Loucy (cell line): ENCODE measurements at regions not wholly inside any gene's neighbourhood (a gene's known extent, or its start where the extent isn't known, plus 50 kb on each side); places are given as distances from the start of the nearest gene placed in this dataset.

ENCODE experiments used
- H2AFZ ChIP-seq: fragments of 200-600 bp; sonication (generic); 2 replicates; pipeline ENCODE4 v1.6.0; 2016; ENCODE audit warnings: antibody characterized with exemption, mild to moderate bottlenecking, low read length, moderate library complexity
- H3F3A ChIP-seq: fragments of 200-600 bp; 2 replicates; pipeline ENCODE4 v1.6.0; 2016; ENCODE audit warnings: antibody characterized with exemption, low read depth, mild to moderate bottlenecking
- H3K27me3 ChIP-seq: fragments of 200-600 bp; sonication (generic); 2 replicates; pipeline ENCODE4 v1.6.1; 2014; ENCODE audit warnings: low read length, mild to moderate bottlenecking; ENCODE audit not compliant: insufficient read depth, poor library complexity, severe bottlenecking
- H3K36me3 ChIP-seq: fragments of 200-600 bp; sonication (generic); 2 replicates; pipeline ENCODE4 v1.6.1; 2016; ENCODE audit warnings: low read length; ENCODE audit not compliant: insufficient read depth
- H3K4me1 ChIP-seq: fragments of 200-600 bp; sonication (generic); 2 replicates; pipeline ENCODE4 v1.5.1; 2014; ENCODE audit warnings: low read length, mild to moderate bottlenecking; ENCODE audit not compliant: insufficient read depth, poor library complexity, severe bottlenecking
- H3K4me2 ChIP-seq: fragments of 200-600 bp; sonication (generic); 2 replicates; pipeline ENCODE4 v1.6.0; 2014; ENCODE audit warnings: antibody characterized with exemption, low read length, low read depth, mild to moderate bottlenecking; ENCODE audit not compliant: poor library complexity, severe bottlenecking
- H3K4me3 ChIP-seq: fragments of 200-600 bp; sonication (generic); 2 replicates; pipeline ENCODE4 v1.5.1; 2014; ENCODE audit warnings: low read length, mild to moderate bottlenecking, mixed read lengths; ENCODE audit not compliant: poor library complexity, severe bottlenecking
- H3K79me2 ChIP-seq: fragments of 200-600 bp; sonication (generic); 2 replicates; pipeline ENCODE4 v1.6.1; 2014; ENCODE audit warnings: low read length; ENCODE audit not compliant: insufficient read depth
- H3K9ac ChIP-seq: fragments of 200-600 bp; sonication (generic); 2 replicates; pipeline ENCODE4 v1.6.0; 2014; ENCODE audit warnings: mild to moderate bottlenecking, low read depth, low read length, moderate library complexity; ENCODE audit not compliant: poor library complexity, severe bottlenecking
- H3K9me2 ChIP-seq: fragments of 200-600 bp; sonication (generic); replicated peaks from 2 replicates; pipeline ENCODE4 v1.6.1; 2016; ENCODE audit warnings: low read depth, low read length, mixed read lengths
- H3K9me3 ChIP-seq: fragments of 200-600 bp; sonication (generic); 2 replicates; pipeline ENCODE4 v1.6.1; 2014; ENCODE audit warnings: mild to moderate bottlenecking, antibody characterized with exemption, low read length, low read depth; ENCODE audit not compliant: insufficient read depth
- H4K20me1 ChIP-seq: fragments of 200-600 bp; sonication (generic); 2 replicates; pipeline ENCODE4 v1.6.0; 2014; ENCODE audit warnings: antibody characterized with exemption, low read length, mild to moderate bottlenecking; ENCODE audit not compliant: insufficient read depth, poor library complexity, severe bottlenecking
- EZH2phosphoT487 ChIP-seq: fragments of 200-600 bp; IDR thresholded peaks from 2 replicates; pipeline ENCODE4 v1.6.1; 2018; ENCODE audit warnings: antibody characterized with exemption, mild to moderate bottlenecking, moderate library complexity, borderline replicate concordance
- TF ChIP-seq, protein P1 (sequence below): fragments of 200-600 bp; sonication (generic); conservative IDR thresholded peaks from 2 replicates; pipeline ENCODE4 v1.5.1; 2014; ENCODE audit warnings: mild to moderate bottlenecking, antibody characterized with exemption, low read length

DNA sequence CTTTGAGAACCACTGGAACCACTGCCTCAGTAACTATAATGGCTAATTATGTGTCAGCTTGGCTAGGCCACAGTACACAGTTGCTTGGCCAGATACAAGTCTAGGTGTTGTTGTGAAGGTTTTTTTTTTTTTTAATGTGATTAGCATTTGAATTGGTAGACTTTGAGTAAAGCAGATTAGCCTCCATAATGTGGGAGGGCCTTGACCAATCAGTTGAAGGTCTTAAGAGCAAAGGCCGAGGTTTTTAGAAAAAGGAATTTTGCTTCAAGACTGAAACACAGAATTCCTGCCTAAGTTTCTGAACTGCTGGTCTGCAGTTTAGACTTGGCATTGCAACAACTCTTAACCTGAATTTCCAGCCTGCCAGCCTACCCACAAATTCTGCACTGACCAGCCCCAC lies 451.6 kb upstream of the AZI2 start:
- Histone ChIP-seq H3K9me3 (no peaks in the 10 kb centered on the region), H3K4me1 (peaks cover 8% of the 10 kb centered on the region), H3K27me3 (no peaks in the 10 kb centered on the region), H3K9me2 (no peaks in the 10 kb centered on the region), H2AFZ (no peak overlapping the region), H3K79me2 (no peaks in the 10 kb centered on the region), H3K4me3 (no peak overlapping the region), H3F3A (no peaks in the 10 kb centered on the region), H4K20me1 (no peaks in the 10 kb centered on the region), H3K4me2 (no peak overlapping the region), H3K36me3 (no peaks in the 10 kb centered on the region), H3K9ac (no peak overlapping the region)
- TF ChIP-seq, protein P1, sequence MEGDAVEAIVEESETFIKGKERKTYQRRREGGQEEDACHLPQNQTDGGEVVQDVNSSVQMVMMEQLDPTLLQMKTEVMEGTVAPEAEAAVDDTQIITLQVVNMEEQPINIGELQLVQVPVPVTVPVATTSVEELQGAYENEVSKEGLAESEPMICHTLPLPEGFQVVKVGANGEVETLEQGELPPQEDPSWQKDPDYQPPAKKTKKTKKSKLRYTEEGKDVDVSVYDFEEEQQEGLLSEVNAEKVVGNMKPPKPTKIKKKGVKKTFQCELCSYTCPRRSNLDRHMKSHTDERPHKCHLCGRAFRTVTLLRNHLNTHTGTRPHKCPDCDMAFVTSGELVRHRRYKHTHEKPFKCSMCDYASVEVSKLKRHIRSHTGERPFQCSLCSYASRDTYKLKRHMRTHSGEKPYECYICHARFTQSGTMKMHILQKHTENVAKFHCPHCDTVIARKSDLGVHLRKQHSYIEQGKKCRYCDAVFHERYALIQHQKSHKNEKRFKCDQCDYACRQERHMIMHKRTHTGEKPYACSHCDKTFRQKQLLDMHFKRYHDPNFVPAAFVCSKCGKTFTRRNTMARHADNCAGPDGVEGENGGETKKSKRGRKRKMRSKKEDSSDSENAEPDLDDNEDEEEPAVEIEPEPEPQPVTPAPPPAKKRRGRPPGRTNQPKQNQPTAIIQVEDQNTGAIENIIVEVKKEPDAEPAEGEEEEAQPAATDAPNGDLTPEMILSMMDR = no peak
- TF ChIP-seq EZH2phosphoT487 = no peak

DNA sequence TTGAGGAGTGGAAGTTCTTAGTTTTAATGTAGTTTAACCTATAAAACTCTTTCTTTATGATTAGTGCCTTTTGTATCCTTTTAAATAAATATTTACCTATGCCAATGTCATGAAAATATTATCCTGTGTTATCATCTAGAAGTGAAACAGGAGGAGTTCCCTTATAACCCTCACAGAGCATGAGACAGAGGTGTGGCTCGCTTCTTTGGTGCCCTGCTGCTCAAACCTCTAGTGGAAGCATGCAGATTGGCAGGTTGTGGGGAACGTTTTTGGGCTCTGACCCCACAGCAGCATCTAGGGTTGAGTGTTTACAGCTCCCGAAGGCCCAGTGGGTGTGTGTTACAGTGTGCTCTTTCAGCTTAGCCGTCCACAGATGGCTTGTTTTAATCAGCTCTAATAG lies 459.4 kb upstream of the AZI2 start:
- Histone ChIP-seq H3F3A (no peaks in the 10 kb centered on the region), H3K36me3 (no peaks in the 10 kb centered on the region), H4K20me1 (no peaks in the 10 kb centered on the region), H3K4me1 (peaks cover 27% of the 10 kb centered on the region), H3K9ac (no peak overlapping the region), H3K4me3 (no peak overlapping the region), H2AFZ (no peak overlapping the region), H3K4me2 (peak overlapping the region; percentile 8), H3K9me2 (no peaks in the 10 kb centered on the region), H3K79me2 (no peaks in the 10 kb centered on the region), H3K9me3 (no peaks in the 10 kb centered on the region), H3K27me3 (no peaks in the 10 kb centered on the region)
- TF ChIP-seq, protein P1 = no peak
- no peak for TF ChIP-seq EZH2phosphoT487

DNA sequence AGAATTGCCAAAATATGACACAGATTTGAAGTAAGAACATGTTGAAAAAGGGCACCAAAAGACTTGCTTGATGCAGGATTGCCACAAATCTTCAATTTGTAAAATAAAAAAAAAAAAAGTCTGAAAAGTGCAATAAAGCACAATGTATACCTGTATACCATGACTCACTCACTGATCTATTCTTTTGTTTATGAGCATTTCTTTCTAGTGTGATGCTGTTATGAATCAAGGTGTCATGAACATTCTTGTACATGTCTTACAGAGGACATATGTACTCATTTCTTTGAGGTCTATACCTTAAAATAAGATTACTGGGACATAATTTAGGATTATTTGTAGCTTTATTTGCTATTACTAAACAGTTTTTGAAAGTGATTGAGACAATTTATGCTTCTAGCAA lies 464.9 kb upstream of the RBMS3 start:
- TF ChIP-seq, protein P1 = no peak
- TF ChIP-seq EZH2phosphoT487 = no peak
- Histone ChIP-seq H4K20me1 (no peaks in the 10 kb centered on the region), H3K9me3 (no peaks in the 10 kb centered on the region; the same call in 1 of the 2 replicates), H3K4me3 (no peak overlapping the region), H2AFZ (no peak overlapping the region), H3K79me2 (no peaks in the 10 kb centered on the region), H3K4me2 (no peak overlapping the region), H3K36me3 (no peaks in the 10 kb centered on the region), H3F3A (no peaks in the 10 kb centered on the region), H3K27me3 (no peaks in the 10 kb centered on the region), H3K9me2 (no peaks in the 10 kb centered on the region), H3K9ac (no peak overlapping the region), H3K4me1 (peaks cover 19% of the 10 kb centered on the region)
